HG03097 (cell line): ENCODE measurements at regions not wholly inside any gene's neighbourhood (a gene's known extent, or its start where the extent isn't known, plus 50 kb on each side); places are given as distances from the start of the nearest gene placed in this dataset.

Experiments
- ATAC-seq: cut with Tn5 transposase; IDR thresholded peaks from one replicate; pipeline ENCODE4 v1.9.1; 2021; ENCODE audit not compliant: unreplicated experiment, low FRiP score

DNA sequence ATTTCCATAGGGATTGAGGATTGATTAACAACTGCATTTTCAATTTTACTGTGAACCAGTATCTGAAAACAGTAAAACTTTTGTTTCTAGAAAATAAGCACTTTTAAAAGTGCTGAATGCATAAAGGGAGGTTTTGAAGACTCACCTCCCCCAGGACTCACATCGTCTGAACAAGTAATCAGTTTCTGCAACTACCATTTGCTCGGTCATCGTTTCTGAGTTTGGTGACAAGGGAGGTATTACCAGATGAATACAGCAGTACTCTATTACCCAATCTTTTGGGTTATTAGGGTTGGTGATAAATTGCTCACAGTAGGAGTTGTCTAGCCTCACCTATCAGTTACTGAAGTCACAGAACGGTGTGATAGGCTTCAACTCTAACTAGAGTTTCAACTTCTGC lies 234.5 kb upstream of the FN1 start:
- ATAC-seq, result no peak

DNA sequence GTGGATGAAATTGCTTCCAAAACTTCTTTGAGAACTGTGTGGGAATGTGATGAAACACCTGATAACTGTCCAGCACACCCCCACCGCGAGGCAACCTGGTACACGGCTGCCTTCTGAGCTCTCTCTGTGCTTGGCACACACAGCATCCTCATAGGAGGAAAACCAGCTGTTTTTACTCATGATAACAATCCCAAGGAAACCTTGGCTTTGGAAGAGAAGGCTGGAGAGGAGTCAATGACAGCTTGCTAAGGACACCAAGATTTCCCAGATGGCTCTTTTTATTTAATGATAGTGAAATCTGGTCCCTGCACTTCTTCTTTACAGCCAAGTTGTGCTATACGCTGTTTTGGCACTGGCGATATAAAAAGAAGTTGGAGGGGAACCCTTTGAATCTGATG lies 232.5 kb upstream of the FN1 start:
- no peak for ATAC-seq

DNA sequence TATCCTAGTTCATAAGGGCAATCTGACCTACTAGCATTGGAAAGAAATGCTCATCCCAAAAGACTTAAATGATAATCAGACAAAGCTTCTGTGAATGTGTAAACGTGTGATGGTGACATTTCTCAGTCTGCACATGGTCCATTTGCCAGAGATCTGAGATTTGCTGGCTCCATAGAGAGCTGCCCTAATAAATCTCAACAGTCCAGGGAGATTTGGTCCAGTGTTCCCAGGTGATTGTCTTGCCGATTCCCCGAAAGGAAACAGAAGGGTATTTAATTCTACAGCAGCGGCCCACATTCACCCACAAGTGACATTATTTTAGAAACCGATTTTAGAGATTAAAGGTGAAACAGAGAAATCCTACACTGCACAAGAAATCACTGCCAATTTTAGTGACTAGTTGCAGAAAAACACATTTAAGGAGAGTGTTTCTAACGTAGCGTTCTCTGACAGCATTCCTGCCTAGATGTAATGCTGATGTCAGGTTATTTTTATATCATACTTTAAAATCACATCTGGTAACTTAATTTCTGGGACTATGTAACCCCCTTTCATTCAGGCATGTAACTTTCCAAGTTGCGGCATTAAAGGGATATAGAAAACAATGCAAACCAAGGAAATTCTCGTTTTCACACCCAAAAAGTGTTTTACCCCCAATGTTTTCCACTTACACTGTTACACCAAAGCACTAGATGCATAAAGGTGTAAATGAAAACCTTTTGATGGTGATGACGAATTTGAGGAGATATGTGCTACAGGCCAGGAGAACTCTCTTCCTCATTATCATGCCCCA lies 231.9 kb upstream of the FN1 start:
- no peak for ATAC-seq

DNA sequence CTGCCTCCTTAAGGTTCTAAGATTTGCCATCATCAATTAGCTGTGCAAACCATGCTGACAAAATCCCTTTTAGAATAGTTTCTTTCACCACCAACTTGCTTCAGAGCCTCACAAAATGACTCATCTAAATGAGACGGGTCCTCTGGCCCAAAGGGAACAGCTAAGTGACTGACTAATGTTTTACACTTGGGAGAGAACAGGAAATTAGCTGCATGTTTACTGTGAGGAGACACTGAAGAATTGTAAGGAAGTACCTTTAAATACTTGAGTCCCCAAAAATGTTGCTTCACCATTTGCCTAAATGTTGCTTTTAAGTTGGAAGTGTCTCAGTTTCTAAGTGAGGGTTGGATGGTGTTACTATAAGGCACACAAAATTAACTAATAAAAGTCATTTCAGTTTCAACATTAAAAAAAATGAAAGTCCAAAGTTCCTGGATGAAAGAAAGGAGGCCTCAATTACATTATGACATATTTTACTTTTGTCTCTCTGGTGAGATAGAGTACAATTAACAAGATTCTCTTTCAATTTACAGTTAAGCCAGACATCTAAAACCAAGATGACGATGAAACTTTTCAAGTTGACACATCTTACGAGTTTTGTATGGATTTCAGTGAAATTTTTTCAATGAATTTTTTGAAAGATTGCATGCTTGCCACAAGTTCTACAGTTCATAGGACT lies 229.1 kb upstream of the FN1 start:
- peak; percentile 95 for ATAC-seq

DNA sequence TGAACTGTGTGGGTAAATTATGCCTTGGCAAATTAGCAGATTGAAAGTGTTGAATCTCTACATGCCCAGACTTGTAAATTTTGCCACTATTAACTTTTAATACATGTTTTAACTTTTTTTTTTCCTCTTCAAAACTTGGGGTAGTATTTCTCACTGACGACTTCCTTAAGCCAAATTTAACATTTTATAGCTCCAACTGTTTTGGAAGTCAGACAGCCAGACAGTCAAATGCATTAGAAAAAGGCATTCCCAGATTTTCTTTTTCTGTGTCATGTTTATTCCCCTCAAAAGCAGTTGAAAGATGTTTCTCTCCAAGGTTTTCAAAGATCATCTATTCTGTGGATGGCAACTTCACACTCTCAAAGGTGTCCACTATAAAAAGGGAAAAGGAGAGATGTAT lies 226.8 kb upstream of the FN1 start:
- no peak for ATAC-seq

DNA sequence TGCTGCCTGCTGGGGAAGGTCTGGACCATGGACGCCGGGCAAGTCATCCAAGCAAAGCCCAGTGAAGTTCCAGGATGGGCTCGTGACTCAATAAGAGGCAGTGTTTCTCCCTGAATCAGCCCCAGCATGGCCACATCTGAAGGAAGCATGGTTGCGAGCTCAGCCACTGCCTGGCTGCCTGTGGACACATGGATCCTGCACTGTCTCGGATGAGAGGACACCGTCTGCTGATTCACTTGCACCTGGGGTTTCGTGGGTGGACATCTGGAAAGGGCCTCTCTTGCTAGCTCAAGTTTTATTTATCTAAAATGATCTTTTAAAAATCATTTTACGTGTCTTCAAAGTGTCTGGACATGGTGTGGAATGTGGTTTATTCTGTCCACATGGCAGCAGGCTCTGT lies 224.8 kb upstream of the FN1 start:
- no peak for ATAC-seq

DNA sequence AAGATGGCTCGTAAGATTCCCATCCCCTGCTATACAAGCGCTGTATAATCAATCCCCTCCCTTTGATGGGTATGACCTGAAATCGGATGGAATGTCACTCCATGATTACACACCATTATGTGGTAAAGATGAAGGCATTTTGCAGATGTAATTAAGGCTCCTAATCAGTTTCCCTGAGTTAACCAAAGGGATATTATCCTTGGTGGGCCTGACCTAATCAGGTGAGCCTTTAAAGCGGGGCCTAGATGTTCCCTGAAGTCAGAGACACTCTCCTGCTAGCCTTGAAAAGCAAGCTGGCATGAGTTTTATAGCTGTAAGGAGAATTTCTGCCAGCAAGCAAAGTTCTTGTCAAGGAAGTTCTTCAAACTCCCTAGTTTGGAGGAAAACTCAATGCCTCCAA lies 223.8 kb upstream of the FN1 start:
- ATAC-seq, result no peak

DNA sequence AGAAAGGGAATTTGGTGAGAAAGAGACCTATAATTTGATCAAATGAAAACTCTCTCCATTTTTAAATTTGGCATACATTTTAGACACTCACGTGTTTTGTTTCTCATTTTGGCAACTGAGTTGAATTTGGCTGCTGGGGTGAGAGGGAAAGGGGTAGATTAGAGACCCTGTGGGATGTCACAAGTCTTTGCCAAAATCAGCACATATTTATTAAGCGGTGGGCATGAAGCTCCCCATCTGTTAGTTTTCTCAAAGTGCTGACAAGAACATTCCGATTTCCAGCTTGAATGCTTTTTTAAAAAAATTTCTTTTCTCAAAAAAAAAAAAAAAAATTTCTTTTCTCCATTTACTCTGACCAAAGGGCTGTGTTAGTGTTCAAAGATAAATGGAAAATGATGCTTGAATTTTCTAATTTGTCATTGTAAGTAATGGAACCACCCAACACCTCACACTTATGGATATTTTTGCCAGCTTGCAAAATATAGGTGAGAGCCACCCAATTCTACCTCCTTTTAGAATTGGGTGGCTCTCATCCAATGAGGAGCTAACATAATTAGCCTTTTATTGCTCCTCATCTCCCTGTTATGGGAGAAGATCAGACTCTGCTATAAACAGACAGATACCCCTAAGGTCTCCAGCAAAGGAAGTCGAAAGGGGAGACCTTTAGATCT lies 222.9 kb upstream of the FN1 start:
- ATAC-seq, result no peak

DNA sequence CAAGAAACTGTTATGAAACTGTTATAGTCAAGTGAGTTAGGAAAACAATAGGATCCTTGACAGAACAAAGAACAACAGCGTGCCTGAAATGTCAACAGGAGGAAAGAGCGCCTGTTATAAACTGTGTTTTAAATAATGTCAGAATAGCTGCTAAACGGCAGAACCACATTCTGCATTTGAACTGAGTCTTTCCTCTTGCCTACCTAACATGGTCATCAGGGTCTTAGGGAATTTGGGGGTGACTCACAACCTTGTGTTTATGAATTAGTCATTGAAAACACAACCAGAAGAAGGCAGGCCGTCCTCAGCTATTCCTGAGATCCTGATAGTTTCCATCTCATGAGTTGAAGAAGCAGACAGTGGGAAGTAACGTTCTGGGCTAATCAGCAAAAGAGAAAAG lies 222.0 kb upstream of the FN1 start:
- ATAC-seq, result no peak

DNA sequence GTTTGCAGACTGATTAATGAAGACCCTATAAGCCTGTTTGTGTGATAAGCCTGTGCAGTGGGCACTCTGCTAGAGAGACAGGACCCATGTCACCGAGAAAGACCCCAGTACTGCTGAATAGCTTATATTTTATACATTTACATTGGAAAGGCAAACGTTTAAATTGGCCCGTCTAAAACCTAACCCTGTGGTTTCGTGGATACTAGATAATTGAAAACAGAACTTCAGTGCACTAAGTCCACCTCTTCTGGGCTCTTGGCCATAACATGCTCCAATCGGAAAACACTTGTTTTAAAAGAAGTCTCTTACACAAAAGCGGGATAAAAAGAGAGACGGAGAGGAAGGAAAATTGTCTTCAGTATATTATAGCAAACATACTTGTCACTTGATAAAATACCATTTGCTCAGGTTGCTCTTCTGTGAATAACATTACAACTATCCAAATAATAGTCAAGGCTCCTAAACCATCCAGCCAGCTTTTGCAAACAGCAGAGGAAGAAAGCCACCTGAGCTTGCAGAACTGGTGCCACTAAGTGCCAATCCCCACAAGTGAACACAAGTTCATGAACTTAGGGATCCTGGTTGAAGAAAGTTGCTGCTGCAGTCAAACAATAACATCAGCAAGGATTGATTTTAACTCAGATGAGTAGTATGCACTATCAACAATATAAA lies 218.4 kb upstream of the FN1 start:
- ATAC-seq, result no peak

DNA sequence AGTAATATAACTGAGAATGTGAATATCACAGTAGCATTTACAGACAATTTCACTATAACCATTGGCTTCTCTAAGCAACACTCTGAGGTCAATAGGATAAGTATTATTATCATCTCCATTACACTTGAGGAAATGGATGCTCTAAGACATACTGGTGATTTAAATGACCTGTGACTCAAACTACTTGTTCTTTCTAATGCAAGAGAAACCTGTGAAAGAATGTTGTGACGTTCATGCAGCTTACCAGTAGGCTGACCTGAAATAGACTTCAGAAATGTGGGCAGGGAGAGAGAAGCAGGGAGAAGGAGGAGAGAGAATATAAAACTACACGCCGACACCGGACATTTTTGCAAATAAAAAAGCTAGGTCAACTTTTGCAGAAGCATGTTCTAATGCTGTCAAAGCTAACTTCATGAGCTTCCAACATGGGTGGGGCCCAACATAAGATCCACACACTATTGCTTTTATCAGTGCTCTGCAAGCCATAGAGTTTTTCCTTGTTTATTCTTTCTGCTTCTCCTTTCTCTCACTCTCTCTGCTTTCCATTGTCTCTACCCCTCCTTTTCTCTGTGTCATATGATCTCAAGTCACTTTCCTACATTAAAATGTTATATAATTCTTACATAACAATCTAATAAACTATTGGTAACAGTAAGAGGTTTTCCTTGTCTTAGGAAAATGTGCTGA lies 217.6 kb upstream of the FN1 start:
- no peak for ATAC-seq

DNA sequence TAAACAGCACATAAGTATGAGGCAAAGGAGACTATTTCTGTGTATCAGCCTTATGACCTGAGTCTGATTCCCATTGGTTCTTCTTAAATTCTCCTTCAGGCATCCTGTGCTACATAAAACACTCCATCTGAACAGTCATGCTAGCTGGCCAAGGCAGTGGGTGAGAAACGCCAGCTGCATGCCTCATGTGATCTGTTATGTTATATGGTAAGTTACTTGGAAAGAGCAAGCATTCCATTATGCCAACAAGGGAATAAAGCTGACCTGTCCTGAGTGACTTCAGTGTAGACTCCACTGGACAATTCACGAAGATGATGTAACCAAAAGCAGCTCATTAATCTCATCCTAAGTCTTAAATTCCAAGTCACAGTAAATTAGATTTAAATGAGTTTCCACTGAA lies 216.5 kb upstream of the FN1 start:
- no peak for ATAC-seq

DNA sequence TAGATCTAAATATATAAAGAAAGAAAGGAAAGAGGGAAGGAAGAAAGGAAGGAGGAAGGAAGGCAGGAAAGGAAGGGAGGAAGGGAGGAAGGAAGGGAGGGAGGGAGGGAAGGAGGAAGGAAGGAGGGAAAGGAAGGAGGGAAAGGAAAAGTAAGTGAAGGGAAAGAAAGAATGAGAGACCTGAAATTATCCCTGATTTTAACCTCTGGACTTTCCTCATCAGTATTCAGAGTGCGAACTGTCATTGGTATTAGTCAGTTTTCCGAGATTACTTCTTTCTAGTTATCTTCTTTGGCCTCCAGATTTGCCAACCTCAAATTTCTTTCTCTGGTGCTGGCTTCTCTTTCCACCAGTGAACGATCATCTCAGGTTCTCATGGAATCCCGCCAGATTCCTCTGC lies 215.5 kb upstream of the FN1 start:
- ATAC-seq, result no peak

DNA sequence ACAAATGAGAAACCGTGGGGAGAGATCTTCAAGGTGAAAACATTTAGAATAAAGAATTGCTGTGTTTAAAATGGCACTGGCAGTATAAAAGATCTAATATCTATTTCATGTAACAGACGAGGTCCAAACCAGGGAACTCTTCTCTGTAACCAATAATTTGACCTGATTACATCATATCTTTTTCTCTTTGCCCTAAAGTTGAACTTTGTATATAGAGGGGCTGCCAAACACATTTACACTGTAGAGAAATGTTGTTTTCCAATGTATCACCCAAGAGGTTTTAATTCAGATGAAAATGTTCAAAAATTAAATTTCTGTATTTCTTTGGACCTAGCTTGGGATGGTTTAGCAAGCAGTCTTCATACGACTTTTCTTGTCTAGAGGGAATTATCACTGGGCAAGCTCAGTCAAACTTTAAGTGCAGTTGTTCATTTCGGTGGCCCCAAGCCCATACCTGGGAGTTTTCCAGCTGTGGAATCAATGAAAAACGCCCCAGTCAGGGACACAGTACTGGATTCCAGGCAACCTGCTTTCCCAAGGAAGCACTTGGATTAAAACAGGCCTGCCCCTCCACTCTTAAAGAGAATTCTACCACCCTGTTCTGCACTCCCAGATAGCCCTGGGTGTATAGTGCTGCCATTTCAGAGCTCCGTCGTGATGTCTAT lies 208.5 kb upstream of the FN1 start:
- ATAC-seq, result no peak

DNA sequence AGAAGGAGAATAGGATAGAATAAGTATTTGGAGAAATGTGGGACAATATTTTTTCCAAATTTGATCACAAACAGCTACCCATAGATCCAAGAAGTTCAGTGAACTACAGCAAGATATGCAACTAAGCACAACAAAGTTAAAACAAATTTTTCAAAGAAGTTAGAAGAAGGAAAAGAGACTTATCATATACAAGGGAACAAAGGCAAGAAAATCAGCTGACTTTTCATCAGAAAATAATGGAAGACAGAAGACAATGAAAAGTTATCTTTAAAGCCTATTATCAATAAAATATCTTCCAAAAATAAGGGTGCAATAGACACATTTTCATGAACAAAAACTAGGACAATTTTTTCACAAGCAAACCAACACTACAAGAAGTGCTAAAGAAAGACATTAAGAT lies 202.8 kb upstream of the FN1 start:
- no peak for ATAC-seq

DNA sequence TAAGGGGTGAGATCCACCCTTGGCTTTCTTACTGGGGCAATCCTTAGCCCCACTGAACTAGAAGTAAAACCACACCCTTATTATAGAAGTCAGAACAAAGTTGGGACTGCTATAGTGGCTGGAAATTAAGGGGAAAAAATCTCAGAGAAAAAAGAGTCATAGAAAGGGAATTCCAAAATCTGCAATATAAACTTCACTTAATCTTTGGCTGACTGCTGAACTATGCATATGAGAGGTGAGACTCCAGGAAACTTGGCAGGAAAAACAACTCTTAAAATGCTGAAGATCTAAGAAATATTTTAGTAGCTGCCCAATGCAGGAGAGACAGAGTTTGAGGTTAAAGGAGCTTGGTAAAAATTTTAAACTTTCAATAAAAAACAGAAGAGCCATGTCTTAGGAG lies 201.8 kb upstream of the FN1 start:
- no peak for ATAC-seq

DNA sequence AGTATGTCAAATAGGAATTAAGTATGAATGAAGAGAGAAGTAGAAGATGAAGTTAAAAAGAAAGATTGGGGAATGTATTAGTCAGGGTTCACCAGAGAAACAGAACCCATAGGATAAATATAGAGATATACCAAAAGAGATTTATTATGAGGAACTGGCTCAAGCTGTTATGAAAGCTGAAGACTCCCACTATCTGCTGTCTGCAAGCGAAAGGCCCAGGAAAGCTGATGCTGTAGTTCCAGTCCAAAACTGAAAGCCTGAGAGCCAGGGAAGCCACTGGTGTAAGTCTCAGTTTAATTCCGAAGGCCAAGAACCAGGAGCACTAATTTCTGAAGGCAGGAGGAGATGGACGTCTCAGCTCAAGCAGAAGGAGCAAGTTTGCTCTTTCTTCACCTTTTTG lies 200.9 kb upstream of the FN1 start:
- ATAC-seq, result no peak

DNA sequence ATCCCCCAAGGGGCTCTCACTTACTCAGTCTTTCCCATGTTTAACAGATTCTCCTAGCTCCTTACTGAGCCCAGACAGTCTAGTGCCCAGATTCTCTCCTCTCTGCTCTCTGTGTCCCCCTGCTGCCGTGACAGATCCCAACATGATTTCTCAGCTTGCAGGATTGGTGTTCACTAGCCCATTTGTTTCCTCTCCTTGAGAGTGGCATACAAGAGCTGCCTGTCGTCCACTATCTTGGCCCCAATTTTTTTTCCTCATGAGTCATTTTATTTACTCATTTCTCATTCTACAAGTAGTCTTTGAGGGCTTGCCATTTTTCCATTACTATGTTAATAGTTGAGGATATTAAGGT lies 199.9 kb upstream of the FN1 start:
- ATAC-seq, result no peak

DNA sequence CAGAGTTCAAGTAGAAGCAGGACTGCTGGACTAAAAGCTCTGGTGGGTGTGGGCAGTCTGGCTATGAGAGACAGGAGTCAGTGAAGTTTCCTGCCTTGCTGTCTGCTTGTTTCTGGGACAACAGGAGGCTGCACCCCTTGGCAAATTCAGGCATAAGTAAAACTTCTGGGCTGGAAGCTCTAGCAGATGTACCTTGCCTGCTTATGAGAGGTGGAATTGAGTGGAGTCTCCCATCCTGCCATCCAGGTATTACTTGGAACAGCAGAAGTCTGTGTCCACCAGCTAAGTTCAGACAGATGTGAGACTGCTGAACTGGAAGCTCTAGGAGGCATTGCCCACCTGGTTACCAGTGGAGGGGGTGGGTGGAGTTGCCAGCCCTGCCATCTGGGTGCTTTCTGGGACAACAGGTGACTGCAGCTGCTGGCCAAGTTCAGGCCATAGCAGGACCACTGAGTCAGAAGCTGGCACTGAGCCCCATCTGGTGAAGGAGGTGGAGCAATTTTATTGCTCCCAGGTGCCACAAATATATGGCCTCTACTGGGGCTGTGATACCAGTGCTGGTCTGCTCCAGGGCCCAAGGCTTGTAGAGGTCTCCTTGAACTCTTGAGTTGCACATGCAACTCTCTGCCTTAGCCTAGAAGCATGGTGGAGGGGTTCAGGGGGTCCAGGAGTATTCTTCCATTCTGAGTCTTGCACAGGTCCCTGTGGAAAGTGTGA lies 199.4 kb upstream of the FN1 start:
- ATAC-seq, result no peak

DNA sequence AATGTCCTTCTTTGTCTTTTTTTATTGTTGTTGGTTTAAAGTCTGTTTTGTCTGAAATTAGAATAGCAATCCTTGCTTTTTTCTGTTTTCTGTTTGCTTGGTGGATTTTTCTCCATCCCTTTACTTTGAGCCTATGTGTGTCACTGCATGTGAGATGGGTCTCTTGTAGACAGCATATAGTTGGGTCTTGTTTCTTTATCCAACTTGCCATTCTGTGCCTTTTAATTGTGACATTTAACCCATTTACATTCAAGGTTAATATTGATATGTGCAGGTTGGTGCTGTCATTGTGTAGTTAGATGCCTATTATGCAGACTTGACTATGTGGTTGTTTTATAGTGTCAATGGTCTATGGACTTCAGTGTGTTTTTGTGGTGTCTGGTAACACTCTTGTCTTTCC lies 197.5 kb upstream of the FN1 start:
- no peak for ATAC-seq
